ENCODE measurements at regions not wholly inside any gene's neighbourhood (a gene's known extent, or its start where the extent isn't known, plus 50 kb on each side); places are given as distances from the start of the nearest gene placed in this dataset.
"Not testable (repeated sequence)": the region's sequence is repeated elsewhere in the genome, so short reads cannot be mapped to it uniquely, and the experiment has no call there.

- in situ Hi-C loops (cut with MboI; ENCODE audit: low sequenced_read_pairs, unreplicated experiment), result no loop called here
- no peak for TF ChIP-seq CTCF (IDR thresholded peaks at IDR 0.05; ENCODE audit: borderline replicate concordance, control extremely low read depth, extremely low read depth, insufficient read depth, missing control alignments)
- DNase-seq (ENCODE audit: low spot score), result no peak
Measured at GRCh38 chr20:47428851-47429336, 72.4 kb upstream of the ZMYND8 start.

- TF ChIP-seq CTCF (IDR thresholded peaks at IDR 0.05; ENCODE audit: borderline replicate concordance, control extremely low read depth, extremely low read depth, insufficient read depth, missing control alignments), result no peak
- DNase-seq (ENCODE audit: low spot score), result no peak
- in situ Hi-C loops (cut with MboI; ENCODE audit: low sequenced_read_pairs, unreplicated experiment), result no loop called here
Measured at GRCh38 chr20:47429409-47429808, 72.3 kb upstream of the NCOA3 start.

GRCh38 chr20:47430862-47431588 is 70.7 kb upstream of the NCOA3 start:
- no peak for TF ChIP-seq CTCF (IDR thresholded peaks at IDR 0.05; ENCODE audit: borderline replicate concordance, control extremely low read depth, extremely low read depth, insufficient read depth, missing control alignments)
- in situ Hi-C loops (cut with MboI; ENCODE audit: low sequenced_read_pairs, unreplicated experiment), result no loop called here
- DNase-seq (ENCODE audit: low spot score), result no peak

GRCh38 chr20:47432834-47433210 is 68.9 kb upstream of the NCOA3 start:
- no peak for TF ChIP-seq CTCF (IDR thresholded peaks at IDR 0.05; ENCODE audit: borderline replicate concordance, control extremely low read depth, extremely low read depth, insufficient read depth, missing control alignments)
- DNase-seq (ENCODE audit: low spot score), result no peak
- in situ Hi-C loops (cut with MboI; ENCODE audit: low sequenced_read_pairs, unreplicated experiment), result no loop called here

GRCh38 chr20:47434128-47434779 is 67.4 kb upstream of the NCOA3 start:
- in situ Hi-C loops (cut with MboI; ENCODE audit: low sequenced_read_pairs, unreplicated experiment); DNase-seq (ENCODE audit: low spot score): not testable (repeated sequence)

- in situ Hi-C loops (cut with MboI; ENCODE audit: low sequenced_read_pairs, unreplicated experiment), result no loop called here
- DNase-seq (ENCODE audit: low spot score), result peak; percentile 79
- no peak for TF ChIP-seq CTCF (IDR thresholded peaks at IDR 0.05; ENCODE audit: borderline replicate concordance, control extremely low read depth, extremely low read depth, insufficient read depth, missing control alignments)
Measured at GRCh38 chr20:47438464-47439381, 63.0 kb upstream of the NCOA3 start.
